GM12892 (cell line): ENCODE measurements at regions not wholly inside any gene's neighbourhood (a gene's known extent, or its start where the extent isn't known, plus 50 kb on each side); places are given as distances from the start of the nearest gene placed in this dataset.

Experiments
- POLR2A ChIP-seq: IDR thresholded peaks from 2 replicates; pipeline ENCODE4 v1.6.1; 2011; ENCODE audit warnings: low read depth, low read length, control low read depth
- POLR2AphosphoS5 ChIP-seq: IDR thresholded peaks from 2 replicates; pipeline ENCODE4 v1.6.1; 2011; ENCODE audit warnings: low read depth, low read length, control low read depth
- TAF1 ChIP-seq: IDR thresholded peaks from 2 replicates; pipeline ENCODE4 v1.6.1; 2011; ENCODE audit warnings: low read depth, mild to moderate bottlenecking, control low read depth, low read length, borderline replicate concordance

GRCh38 chr11:62024936-62025486 is 57.6 kb upstream of the FTH1 start:
- TF ChIP-seq TAF1, result no peak
- TF ChIP-seq POLR2A, result no peak
- no peak for TF ChIP-seq POLR2AphosphoS5
